Ovary (tissue), 7 donors: ENCODE measurements at regions not wholly inside any gene's neighbourhood (a gene's known extent, or its start where the extent isn't known, plus 50 kb on each side); places are given as distances from the start of the nearest gene placed in this dataset.

ENCODE experiments used
- DNase-seq, 5 donors: peaks; one replicate each; pipeline ENCODE4 v3.0.0-alpha.2; 2019 to 2020
- H3K27ac ChIP-seq, 2 donors: fragments of 200-600 bp; one replicate each; pipeline versions ENCODE4 v1.5.1 to v1.8.0; 2019 to 2022
- H3K27me3 ChIP-seq: fragments of 200-600 bp; one replicate; pipeline ENCODE4 v1.8.0; 2022
- H3K36me3 ChIP-seq: fragments of 200-600 bp; sonication (generic); one replicate; pipeline ENCODE4 v1.5.1; 2019
- H3K4me1 ChIP-seq: one replicate; pipeline ENCODE4 v1.8.1; 2013; ENCODE audit warnings: mild to moderate bottlenecking, moderate library complexity; ENCODE audit not compliant: insufficient read depth
- H3K4me3 ChIP-seq: fragments of 200-600 bp; sonication (generic); one replicate; pipeline ENCODE4 v1.5.1; 2017
- H3K9me3 ChIP-seq, 2 donors: fragments of 200-600 bp in 1 of 2; sonication (generic) in 1 of 2; one replicate each; pipeline versions ENCODE4 v1.5.1 to v1.8.1; 2013 to 2019; ENCODE audit warnings: mild to moderate bottlenecking in 1 of 2, moderate library complexity in 1 of 2
- CTCF ChIP-seq, 3 donors: fragments of 450-650 bp in 2 of 3; fragments of 200-600 bp in 1 of 3; IDR thresholded peaks; one replicate each; pipeline versions ENCODE4 v1.5.1 to v1.8.0; 2016 to 2022; ENCODE audit warnings: antibody characterized with exemption in 3 of 3, mild to moderate bottlenecking in 1 of 3
- EP300 ChIP-seq: sonication (generic); formaldehyde crosslinking; IDR thresholded peaks from one replicate; pipeline ENCODE4 v1.6.1; 2017; ENCODE audit warnings: antibody characterized with exemption
- POLR2A ChIP-seq: fragments of 450-650 bp; IDR thresholded peaks from one replicate; pipeline ENCODE4 v1.6.1; 2017; ENCODE audit warnings: antibody characterized with exemption, mild to moderate bottlenecking, moderate library complexity
- WGBS, 3 donors: extraction: QIAGEN DNeasy Blood & Tissue Kit in 1 of 3; methylation state at CpG; one replicate each; pipeline versions ENCODE4 v1.1.5 to v1.1.7; 2013 to 2017; 5-methylcytosine and 5-hydroxymethylcytosine counted together
- intact Hi-C, 4 donors: fragments of 100-400 bp; cut with DNase I; formaldehyde crosslinking; loops; one replicate each; pipeline versions ENCODE4 v1.11.0 to v1.15.1; 2022 to 2023
- donor health status: DM: no; HTN: no; CAD: no; lungs with moderate emphysema.
- donor health status: DM: no; HTN: no; CAD: no.
- donor health status: Bipolar disorder and iron deficiency.
- donor health status: DM: no; HTN: no; CAD: no.
- donor health status: DM: yes; HTN: yes; CAD: no.

DNA sequence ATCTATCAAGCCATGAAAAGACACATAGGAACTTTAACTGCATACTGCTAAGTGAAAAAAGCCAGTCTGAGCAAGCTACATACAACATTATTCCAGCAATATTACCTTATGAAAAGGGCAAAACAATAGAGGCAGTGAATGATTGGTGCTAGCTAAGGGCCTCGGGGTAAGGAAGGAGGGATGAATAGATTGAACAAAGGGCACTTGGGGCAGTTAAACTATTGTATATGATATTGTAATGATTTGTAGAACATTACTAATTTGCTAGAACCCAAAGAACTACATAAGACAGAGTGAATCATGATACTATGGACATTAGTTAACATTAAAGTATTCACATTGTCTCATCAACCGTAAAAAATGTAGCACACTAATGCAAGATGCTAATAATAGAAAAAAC, 218.3 kb downstream of the FBXO4 start:
- H3K4me3 ChIP-seq = no peak overlapping the region
- no peaks in the 10 kb centered on the region for H3K36me3 ChIP-seq
- H3K27ac ChIP-seq = no peak overlapping the region
- no peak for TF ChIP-seq CTCF (IDR thresholded peaks at IDR 0.05)
- no peak for TF ChIP-seq POLR2A
- TF ChIP-seq EP300 = no peak
- intact Hi-C loops = no loop called here
- WGBS, 3 donors = 82 to 88% (median 83%) methylated on average over 2 of the region's 2 CpGs
- no peaks in the 10 kb centered on the region for H3K27me3 ChIP-seq
- DNase-seq = no peak
- no peaks in the 10 kb centered on the region for H3K4me1 ChIP-seq
- H3K9me3 ChIP-seq = no peaks in the 10 kb centered on the region

GRCh38 chr5:42148813-42149212, 223.7 kb downstream of the FBXO4 start:
- TF ChIP-seq EP300 (no peak), POLR2A (no peak), CTCF (IDR thresholded peaks at IDR 0.05) (no peak)
- H3K4me1 ChIP-seq = no peaks in the 10 kb centered on the region
- 43 to 49% (median 48%) methylated on average over 1 of the region's 1 CpG for WGBS, 3 donors
- no peaks in the 10 kb centered on the region for H3K27me3 ChIP-seq
- H3K4me3 ChIP-seq = no peak overlapping the region
- DNase-seq = no peak
- H3K9me3 ChIP-seq = no peaks in the 10 kb centered on the region
- H3K36me3 ChIP-seq = no peaks in the 10 kb centered on the region
- no peak overlapping the region for H3K27ac ChIP-seq
- intact Hi-C loops = no loop called here

GRCh38 chr5:42157215-42157614, 232.1 kb downstream of the FBXO4 start:
- Histone ChIP-seq H3K4me1 (no peaks in the 10 kb centered on the region), H3K27me3 (no peaks in the 10 kb centered on the region), H3K9me3 (no peaks in the 10 kb centered on the region), H3K36me3 (no peaks in the 10 kb centered on the region), H3K27ac (no peak overlapping the region), H3K4me3 (no peak overlapping the region)
- no peak for DNase-seq
- WGBS, 3 donors = 58 to 77% (median 60%) methylated on average over 3 of the region's 3 CpGs
- intact Hi-C loops = no loop called here
- TF ChIP-seq CTCF (IDR thresholded peaks at IDR 0.05) (no peak), EP300 (no peak), POLR2A (no peak)

DNA sequence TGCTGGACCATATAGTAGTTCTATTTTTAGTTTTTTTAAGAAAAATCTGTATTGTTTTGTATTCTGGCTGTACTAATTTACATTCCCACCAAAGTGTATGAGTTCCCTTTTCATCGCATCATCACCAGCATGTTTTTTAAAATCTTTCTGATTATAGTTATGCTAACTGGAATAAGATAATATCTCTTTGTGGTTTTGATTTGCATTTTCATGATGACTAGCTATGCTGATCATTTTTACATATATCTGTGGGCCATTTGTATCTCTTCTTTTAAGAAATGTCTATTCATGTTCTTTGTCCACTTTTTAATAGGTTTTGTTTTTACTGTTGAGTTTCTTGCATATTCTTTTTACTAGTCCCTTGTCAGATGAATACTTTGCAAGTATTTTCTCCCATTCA, 238.0 kb downstream of the FBXO4 start:
- WGBS, 3 donors = 91 to 95% (median 94%) methylated on average over 1 of the region's 1 CpG
- no peaks in the 10 kb centered on the region for H3K4me1 ChIP-seq
- H3K4me3 ChIP-seq = no peak overlapping the region
- no peaks in the 10 kb centered on the region for H3K9me3 ChIP-seq
- no peaks in the 10 kb centered on the region for H3K27me3 ChIP-seq
- H3K27ac ChIP-seq = no peak overlapping the region
- no peaks in the 10 kb centered on the region for H3K36me3 ChIP-seq
- no peak for DNase-seq
- TF ChIP-seq POLR2A (no peak), EP300 (no peak), CTCF (IDR thresholded peaks at IDR 0.05) (no peak)
- intact Hi-C loops = no loop called here
